Testis (tissue), 2 donors: ENCODE measurements at regions not wholly inside any gene's neighbourhood (a gene's known extent, or its start where the extent isn't known, plus 50 kb on each side); places are given as distances from the start of the nearest gene placed in this dataset.

Experiments used
- DNase-seq: peaks from one replicate; pipeline ENCODE4 v3.0.0-alpha.2; 2019
- H3K27ac ChIP-seq, 2 donors: fragments of 200-600 bp; sonication (generic); one replicate each; pipeline ENCODE4 v1.5.1; 2019
- H3K27me3 ChIP-seq: fragments of 200-600 bp; sonication (generic); one replicate; pipeline ENCODE4 v1.5.1; 2019
- H3K36me3 ChIP-seq: fragments of 200-600 bp; sonication (generic); one replicate; pipeline ENCODE4 v1.5.1; 2017; ENCODE audit warnings: low read depth; ENCODE audit errors: missing control alignments
- H3K4me1 ChIP-seq: fragments of 200-600 bp; sonication (generic); one replicate; pipeline ENCODE4 v1.5.1; 2019
- H3K4me3 ChIP-seq, 2 donors: fragments of 200-600 bp; sonication (generic); one replicate each; pipeline ENCODE4 v1.5.1; 2017 to 2019
- H3K9me3 ChIP-seq: fragments of 200-600 bp; sonication (generic); one replicate; pipeline ENCODE4 v1.5.1; 2017
- CTCF ChIP-seq, 3 experiments: fragments of 450-650 bp in 2 of 3; fragments of 200-600 bp in 1 of 3; sonication (generic) in 1 of 3; IDR thresholded peaks; one replicate each; pipeline ENCODE4 v1.5.1; 2016 to 2019; ENCODE audit warnings: antibody characterized with exemption in 3 of 3, mild to moderate bottlenecking in 2 of 3, moderate library complexity in 1 of 3
- POLR2A ChIP-seq: fragments of 450-650 bp; IDR thresholded peaks from one replicate; pipeline ENCODE4 v1.6.1; 2017; ENCODE audit warnings: antibody characterized with exemption, mild to moderate bottlenecking, moderate library complexity
- WGBS, 2 donors: methylation state at CpG; one replicate each; pipeline ENCODE4 v1.1.5; 2018; 5-methylcytosine and 5-hydroxymethylcytosine counted together
- intact Hi-C: fragments of 100-400 bp; cut with DNase I; formaldehyde crosslinking; loops from one replicate; pipeline ENCODE4 v1.15.1; 2023; ENCODE audit warnings: low total_unique reads

DNA sequence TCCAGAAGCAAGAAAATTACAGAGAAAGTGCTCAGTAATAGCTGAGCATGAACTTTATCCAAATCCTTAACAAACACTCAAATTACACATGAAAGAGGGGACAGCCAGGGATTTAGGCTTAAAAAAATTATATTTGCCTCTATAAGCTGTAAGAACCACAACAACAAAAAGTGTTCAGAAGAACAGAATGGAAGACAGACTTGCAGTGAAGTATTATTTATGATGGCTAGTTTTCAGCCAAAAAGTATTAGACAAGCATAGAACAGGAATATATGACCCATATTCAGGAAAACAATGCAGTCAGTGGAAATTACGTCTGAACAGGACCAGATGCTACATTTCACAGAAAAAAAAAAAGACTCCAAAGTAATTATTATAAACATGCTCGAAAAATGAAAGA lies 1246.3 kb downstream of the NCAM2 start:
- DNase-seq, result no peak
- intact Hi-C loops, result no loop called here
- Histone ChIP-seq H3K4me3 (no peak overlapping the region), H3K9me3 (no peaks in the 10 kb centered on the region), H3K4me1 (no peaks in the 10 kb centered on the region), H3K27me3 (no peaks in the 10 kb centered on the region), H3K36me3 (no peaks in the 10 kb centered on the region), H3K27ac (no peak overlapping the region)
- WGBS, 2 donors, result 51 to 68% methylated on average over 2 of the region's 2 CpGs
- TF ChIP-seq POLR2A, result no peak
- TF ChIP-seq CTCF (IDR thresholded peaks at IDR 0.05), result no peak

DNA sequence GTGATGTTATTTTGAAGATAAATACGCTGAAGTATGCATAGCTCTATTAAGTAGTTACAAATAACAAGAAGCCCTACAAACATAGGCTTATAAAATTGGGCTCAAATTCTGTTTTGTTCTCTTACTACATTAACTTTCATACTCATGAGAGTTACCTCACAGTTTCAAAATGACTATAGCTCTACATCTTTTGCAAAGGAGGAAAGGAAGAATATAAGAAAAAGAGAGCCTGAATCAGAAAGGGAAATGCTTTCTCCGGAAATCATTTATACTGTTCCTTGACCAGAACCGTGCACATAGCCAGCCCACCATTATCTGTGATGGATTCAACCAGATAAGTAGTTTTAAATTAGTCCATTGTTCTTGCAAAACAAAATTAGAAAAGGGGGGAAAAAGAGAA lies 1252.1 kb downstream of the NCAM2 start:
- DNase-seq, result no peak
- no peak overlapping the region for H3K27ac ChIP-seq
- H3K27me3 ChIP-seq, result no peaks in the 10 kb centered on the region
- WGBS, 2 donors, result 47 to 63% methylated on average over 3 of the region's 3 CpGs
- intact Hi-C loops, result no loop called here
- H3K4me3 ChIP-seq, result no peak overlapping the region
- no peaks in the 10 kb centered on the region for H3K4me1 ChIP-seq
- H3K9me3 ChIP-seq, result no peaks in the 10 kb centered on the region
- TF ChIP-seq CTCF (IDR thresholded peaks at IDR 0.05) (no peak), POLR2A (no peak)
- H3K36me3 ChIP-seq, result no peaks in the 10 kb centered on the region

DNA sequence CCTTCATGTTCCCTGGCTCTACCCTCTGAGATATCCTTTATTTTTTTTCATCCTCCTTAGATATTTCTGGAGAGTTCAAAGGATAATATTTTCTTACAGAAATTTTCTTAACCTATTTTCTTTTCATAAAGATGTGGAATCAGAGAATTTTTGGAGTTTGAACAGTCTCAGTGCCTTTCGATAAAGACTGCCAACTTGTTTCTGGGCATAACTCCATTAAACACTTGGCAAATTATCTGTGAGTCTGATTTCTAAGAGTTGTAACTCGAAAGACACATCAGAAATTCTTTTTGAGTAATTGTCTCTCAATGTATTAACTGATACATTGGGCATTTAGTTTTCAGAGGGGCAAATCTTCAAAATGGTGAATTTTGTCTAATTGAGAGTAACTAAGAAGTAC lies 1255.6 kb downstream of the NCAM2 start:
- H3K27ac ChIP-seq, result no peak overlapping the region
- no peak for TF ChIP-seq CTCF (IDR thresholded peaks at IDR 0.05)
- H3K36me3 ChIP-seq, result no peaks in the 10 kb centered on the region
- intact Hi-C loops, result no loop called here
- H3K27me3 ChIP-seq, result no peaks in the 10 kb centered on the region
- WGBS, 2 donors, result 69 to 77% methylated on average over 2 of the region's 2 CpGs
- H3K4me3 ChIP-seq, result no peak overlapping the region
- H3K4me1 ChIP-seq, result no peaks in the 10 kb centered on the region
- H3K9me3 ChIP-seq, result no peaks in the 10 kb centered on the region
- no peak for DNase-seq

DNA sequence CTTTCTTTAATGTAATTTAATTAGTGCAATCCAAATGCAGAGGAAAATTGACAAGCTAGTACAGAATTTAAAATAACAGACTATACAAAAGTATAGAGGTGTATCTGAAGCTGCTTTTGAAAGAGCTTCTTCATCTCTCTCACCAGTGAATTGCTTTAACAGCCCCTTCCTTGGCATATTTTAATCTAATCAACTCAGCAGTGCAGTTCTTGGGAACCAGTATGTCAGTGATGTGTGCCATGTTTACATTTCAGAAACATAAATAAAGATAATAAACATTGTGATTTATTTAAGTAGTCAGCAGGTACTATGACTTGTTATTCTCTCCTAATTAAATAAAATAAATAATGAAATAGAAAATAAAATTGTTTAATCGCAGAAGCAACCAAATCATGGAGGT lies 1260.6 kb downstream of the NCAM2 start:
- intact Hi-C loops, result no loop called here
- no peak for TF ChIP-seq POLR2A
- TF ChIP-seq CTCF (IDR thresholded peaks at IDR 0.05), result no peak
- no peaks in the 10 kb centered on the region for H3K4me1 ChIP-seq

GRCh38 chr21:22260274-22260673 lies 1262.1 kb downstream of the NCAM2 start:
- Histone ChIP-seq H3K9me3 (no peaks in the 10 kb centered on the region), H3K4me1 (no peaks in the 10 kb centered on the region), H3K36me3 (no peaks in the 10 kb centered on the region), H3K27ac (no peak overlapping the region), H3K4me3 (no peak overlapping the region), H3K27me3 (no peaks in the 10 kb centered on the region)
- WGBS, 2 donors, result 65 to 74% methylated on average over 2 of the region's 2 CpGs
- intact Hi-C loops, result no loop called here
- TF ChIP-seq CTCF (IDR thresholded peaks at IDR 0.05) (no peak), POLR2A (no peak)
- no peak for DNase-seq

More for the DNA sequence above, 1260.6 kb downstream of the NCAM2 start:
- H3K36me3 ChIP-seq, result no peaks in the 10 kb centered on the region
- whole genome bisulfite sequencing, 2 donors, result 92 to 100% methylated on average over 1 of the region's 1 CpG
- H3K27me3 ChIP-seq, result no peaks in the 10 kb centered on the region
- no peak overlapping the region for H3K4me3 ChIP-seq
- H3K9me3 ChIP-seq, result no peaks in the 10 kb centered on the region
- no peak overlapping the region for H3K27ac ChIP-seq
- DNase-seq, result no peak
